Ishikawa (cell line): ENCODE measurements at regions not wholly inside any gene's neighbourhood (a gene's known extent, or its start where the extent isn't known, plus 50 kb on each side); places are given as distances from the start of the nearest gene placed in this dataset.

ENCODE experiments used
- CEBPB ChIP-seq: IDR thresholded peaks from 2 replicates; pipeline ENCODE4 v1.6.1; 2012
- CREB1 ChIP-seq: IDR thresholded peaks from 2 replicates; pipeline ENCODE4 v1.6.1; 2012; ENCODE audit warnings: low read depth
- EP300 ChIP-seq: IDR thresholded peaks from 2 replicates; pipeline ENCODE4 v1.6.1; 2012; ENCODE audit warnings: borderline replicate concordance
- FOXM1 ChIP-seq: IDR thresholded peaks from 2 replicates; pipeline ENCODE4 v1.6.1; 2012; ENCODE audit warnings: low read depth, borderline replicate concordance
- NFIC ChIP-seq: IDR thresholded peaks from 2 replicates; pipeline ENCODE4 v1.6.1; 2012
- RAD21 ChIP-seq: IDR thresholded peaks from 2 replicates; pipeline ENCODE4 v1.6.1; 2012; ENCODE audit warnings: low read depth
- TAF1 ChIP-seq: IDR thresholded peaks from 2 replicates; pipeline ENCODE4 v1.6.1; 2012; ENCODE audit warnings: low read depth, mild to moderate bottlenecking
- TEAD4 ChIP-seq: IDR thresholded peaks from 2 replicates; pipeline ENCODE4 v1.6.1; 2012
- TF ChIP-seq, protein P1 (sequence below): IDR thresholded peaks from 2 replicates; pipeline ENCODE4 v1.6.1; 2012
- TF ChIP-seq, protein P2 (sequence below): IDR thresholded peaks from 2 replicates; pipeline ENCODE4 v1.6.1; 2012; ENCODE audit warnings: low read depth, mild to moderate bottlenecking
- TF ChIP-seq, protein P3 (sequence below): IDR thresholded peaks from 2 replicates; pipeline ENCODE4 v1.6.1; 2012

DNA sequence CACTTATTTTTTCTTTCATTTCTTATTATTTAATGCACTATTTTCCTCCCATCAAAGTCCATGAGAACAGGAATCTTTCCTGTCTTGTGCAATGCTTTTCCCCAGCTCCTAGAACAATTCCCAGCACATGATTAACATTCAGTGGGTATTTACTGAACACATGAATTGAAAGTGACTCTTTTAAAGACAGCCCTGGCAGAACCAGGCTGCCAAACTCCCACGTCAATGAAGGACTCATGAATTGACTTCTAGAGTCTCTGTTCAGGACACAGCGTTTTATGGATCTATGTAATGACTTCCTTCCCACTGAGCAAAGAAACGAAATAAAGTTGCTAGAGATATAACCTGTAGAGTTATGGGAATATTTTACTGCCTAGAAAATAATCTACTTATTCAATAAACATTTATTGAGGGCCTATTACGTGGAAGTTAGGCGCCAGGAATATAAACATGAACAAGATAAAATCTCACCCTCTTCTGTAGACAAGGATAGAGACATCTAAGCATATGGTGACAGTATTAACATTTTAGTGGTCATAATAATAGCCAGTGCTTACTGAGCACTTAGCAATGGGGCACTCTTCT, 485.9 kb upstream of the KLF4 start:
- TF ChIP-seq EP300 (no peak), FOXM1 (no peak), CEBPB (no peak), NFIC (no peak), CREB1 (no peak), RAD21 (no peak), TAF1 (no peak), TEAD4 (no peak)
- TF ChIP-seq, protein P1, sequence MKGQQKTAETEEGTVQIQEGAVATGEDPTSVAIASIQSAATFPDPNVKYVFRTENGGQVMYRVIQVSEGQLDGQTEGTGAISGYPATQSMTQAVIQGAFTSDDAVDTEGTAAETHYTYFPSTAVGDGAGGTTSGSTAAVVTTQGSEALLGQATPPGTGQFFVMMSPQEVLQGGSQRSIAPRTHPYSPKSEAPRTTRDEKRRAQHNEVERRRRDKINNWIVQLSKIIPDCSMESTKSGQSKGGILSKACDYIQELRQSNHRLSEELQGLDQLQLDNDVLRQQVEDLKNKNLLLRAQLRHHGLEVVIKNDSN = no peak
- TF ChIP-seq, protein P2, sequence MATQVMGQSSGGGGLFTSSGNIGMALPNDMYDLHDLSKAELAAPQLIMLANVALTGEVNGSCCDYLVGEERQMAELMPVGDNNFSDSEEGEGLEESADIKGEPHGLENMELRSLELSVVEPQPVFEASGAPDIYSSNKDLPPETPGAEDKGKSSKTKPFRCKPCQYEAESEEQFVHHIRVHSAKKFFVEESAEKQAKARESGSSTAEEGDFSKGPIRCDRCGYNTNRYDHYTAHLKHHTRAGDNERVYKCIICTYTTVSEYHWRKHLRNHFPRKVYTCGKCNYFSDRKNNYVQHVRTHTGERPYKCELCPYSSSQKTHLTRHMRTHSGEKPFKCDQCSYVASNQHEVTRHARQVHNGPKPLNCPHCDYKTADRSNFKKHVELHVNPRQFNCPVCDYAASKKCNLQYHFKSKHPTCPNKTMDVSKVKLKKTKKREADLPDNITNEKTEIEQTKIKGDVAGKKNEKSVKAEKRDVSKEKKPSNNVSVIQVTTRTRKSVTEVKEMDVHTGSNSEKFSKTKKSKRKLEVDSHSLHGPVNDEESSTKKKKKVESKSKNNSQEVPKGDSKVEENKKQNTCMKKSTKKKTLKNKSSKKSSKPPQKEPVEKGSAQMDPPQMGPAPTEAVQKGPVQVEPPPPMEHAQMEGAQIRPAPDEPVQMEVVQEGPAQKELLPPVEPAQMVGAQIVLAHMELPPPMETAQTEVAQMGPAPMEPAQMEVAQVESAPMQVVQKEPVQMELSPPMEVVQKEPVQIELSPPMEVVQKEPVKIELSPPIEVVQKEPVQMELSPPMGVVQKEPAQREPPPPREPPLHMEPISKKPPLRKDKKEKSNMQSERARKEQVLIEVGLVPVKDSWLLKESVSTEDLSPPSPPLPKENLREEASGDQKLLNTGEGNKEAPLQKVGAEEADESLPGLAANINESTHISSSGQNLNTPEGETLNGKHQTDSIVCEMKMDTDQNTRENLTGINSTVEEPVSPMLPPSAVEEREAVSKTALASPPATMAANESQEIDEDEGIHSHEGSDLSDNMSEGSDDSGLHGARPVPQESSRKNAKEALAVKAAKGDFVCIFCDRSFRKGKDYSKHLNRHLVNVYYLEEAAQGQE = no peak
- TF ChIP-seq, protein P3, sequence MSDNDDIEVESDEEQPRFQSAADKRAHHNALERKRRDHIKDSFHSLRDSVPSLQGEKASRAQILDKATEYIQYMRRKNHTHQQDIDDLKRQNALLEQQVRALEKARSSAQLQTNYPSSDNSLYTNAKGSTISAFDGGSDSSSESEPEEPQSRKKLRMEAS = no peak
